Middle frontal gyrus (tissue), 1 donor: ENCODE measurements at regions not wholly inside any gene's neighbourhood (a gene's known extent, or its start where the extent isn't known, plus 50 kb on each side); places are given as distances from the start of the nearest gene placed in this dataset.
"Not testable (repeated sequence)": the region's sequence is repeated elsewhere in the genome, so short reads cannot be mapped to it uniquely, and the experiment has no call there.

Experiments
- DNase-seq: peaks from one replicate; pipeline ENCODE4 v3.0.0-alpha.2; 2015; ENCODE audit warnings: low spot score; ENCODE audit errors: extremely low spot score

DNA sequence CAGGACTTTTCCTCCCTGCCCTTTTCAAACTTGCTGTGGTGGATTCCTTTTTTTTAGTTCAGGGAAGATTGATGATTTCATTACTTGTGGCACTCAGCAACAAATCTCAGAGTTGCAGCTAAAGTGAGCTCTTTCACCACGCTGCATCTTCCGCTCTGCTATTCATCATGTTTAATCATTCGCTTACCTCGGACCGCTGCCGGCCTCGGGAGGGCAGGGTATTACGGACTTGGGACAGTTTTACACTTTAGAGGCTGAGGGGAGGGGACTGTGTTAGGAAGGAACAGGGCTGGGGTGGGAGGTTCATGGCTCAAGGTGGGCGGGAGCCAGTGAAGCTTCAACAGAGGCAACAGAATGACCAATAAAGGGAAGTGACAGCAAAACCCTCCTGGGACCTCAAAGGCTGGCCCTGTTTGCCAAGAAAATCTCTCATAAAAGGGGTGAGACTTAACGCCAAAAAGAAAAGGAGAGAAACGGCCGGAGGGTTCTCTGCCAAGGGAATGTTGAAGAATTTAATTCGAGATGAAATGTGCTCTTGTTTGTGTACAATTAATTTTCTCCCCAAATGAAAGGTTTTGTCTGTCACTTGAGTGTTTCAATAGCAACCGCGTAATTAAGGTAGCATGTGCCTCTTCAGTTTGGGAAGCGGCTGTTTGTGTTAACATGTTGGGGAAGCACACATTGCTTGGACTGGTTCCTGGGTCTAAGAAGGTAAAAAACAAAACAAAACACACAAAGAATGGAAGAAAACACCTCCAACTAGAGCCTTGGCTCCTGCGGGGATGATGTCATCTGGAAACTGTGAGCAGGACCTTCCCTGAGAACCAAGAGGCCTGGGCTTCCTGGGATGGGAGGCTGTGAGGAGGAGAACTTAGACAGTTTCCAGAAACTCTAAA is 72.5 kb upstream of the SULF2 start:
- no peak for DNase-seq

- no peak for DNase-seq
Measured at GRCh38 chr20:47857187-47857568, 71.9 kb upstream of the SULF2 start.

GRCh38 chr20:47855799-47856198 is 70.5 kb upstream of the SULF2 start:
- no peak for DNase-seq

DNA sequence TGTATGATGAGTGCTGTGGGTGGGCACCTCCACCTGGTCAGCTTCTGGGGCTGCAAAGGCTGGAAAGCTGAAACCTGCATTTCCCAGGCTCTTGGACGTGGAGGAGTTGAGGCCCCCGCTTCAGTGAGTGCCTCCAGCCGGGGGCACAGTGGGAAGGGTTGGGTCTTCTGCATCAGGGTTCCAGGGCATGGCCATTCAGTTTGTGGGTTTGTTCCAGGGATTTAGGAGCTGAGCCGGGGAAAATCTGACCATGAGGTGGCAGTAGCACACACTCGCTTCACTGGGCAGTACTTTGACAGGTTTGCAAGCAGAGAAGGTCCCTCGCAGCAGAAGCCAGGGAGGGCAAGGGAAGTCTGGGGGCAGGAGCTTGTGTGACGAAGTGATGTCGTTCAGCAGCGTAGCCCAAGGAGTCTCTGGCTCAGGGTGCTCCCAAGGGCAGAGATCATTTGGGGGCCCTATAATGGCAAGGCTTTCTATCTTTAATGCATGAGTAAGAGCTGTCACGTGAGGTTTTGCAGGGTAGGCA is 69.5 kb upstream of the SULF2 start:
- no peak for DNase-seq

- no peak for DNase-seq
Measured at GRCh38 chr20:47851774-47852173, 66.5 kb upstream of the SULF2 start.

- DNase-seq, result no peak
Measured at GRCh38 chr20:47850146-47850545, 64.9 kb upstream of the SULF2 start.

DNA sequence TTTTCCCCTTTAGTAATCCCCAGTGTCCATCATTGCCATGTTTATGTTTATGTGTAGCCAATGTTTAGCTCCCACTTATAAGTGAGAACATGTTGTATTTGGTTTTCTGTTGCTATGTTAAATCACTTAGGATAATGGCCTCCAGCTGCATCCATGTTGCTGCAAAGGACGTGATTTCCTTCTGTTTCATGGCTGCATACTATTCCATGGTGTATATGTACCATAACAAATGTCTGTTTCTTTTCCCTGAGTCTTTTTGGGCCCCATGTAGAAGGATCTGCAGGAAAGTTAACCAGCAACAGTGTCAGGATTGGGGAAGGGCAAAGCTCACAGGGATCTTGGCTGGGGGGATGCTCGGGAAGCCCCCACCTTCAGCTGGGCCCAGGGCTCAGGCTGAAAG is 64.3 kb upstream of the SULF2 start:
- no peak for DNase-seq

- DNase-seq, result no peak
Measured at GRCh38 chr20:47849006-47849405, 63.7 kb upstream of the SULF2 start.

GRCh38 chr20:47848534-47848933 is 63.3 kb upstream of the SULF2 start:
- not testable (repeated sequence) for DNase-seq

- DNase-seq, result no peak
Measured at GRCh38 chr20:47847884-47848485, 62.7 kb upstream of the SULF2 start.

GRCh38 chr20:47847220-47847619 is 61.9 kb upstream of the SULF2 start:
- DNase-seq, result not testable (repeated sequence)

DNA sequence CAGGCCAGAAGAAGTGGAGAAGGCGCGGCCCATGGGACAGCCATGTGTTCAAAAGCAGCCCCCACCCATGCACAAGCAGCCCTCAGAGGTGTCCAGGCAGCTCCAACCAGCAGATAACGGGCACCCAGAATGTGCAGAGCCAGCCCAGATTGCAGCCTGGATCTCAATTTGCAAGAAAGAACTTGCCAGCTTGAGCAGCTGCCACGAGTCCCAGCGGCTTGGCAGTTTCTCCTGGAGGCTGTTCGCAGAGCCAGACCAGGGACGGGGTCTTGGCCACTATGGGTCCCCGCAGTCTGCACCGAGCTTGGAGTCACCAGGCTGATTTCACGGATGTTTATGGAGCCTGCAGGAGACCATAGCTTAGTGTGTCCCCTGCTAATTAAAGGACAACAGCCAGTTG is 61.4 kb upstream of the SULF2 start:
- not testable (repeated sequence) for DNase-seq

DNA sequence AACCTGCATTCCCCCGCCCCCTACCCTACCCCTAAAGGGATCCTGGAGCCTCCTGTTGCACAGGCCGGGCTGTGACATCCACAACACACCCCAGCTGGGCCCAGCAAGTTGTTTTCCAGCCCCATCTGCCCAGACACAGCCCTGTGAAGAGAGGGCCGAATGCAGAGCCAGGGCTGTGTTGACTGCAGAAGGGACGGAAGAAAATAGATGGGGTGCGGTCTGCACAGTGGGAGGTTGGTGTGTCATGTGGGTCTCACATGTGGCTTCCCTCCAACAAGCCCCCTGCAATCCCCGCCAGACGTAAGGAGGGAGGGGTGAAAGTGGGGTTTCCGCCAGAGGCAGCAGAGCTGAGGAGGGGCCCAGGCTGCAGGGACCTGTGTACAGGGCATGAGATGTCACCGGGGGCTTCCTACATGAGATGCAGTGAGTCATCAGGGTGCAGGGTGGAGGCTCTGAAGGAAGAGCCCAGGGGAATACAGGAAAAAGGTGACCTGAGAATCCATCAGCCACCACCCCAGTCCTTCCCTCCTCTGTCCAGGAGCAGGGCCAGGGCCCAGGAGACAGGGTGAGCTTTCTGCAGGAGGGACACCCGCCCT is 60.2 kb upstream of the SULF2 start:
- not testable (repeated sequence) for DNase-seq

GRCh38 chr20:47844568-47844906 is 59.3 kb upstream of the SULF2 start:
- DNase-seq, result not testable (repeated sequence)

GRCh38 chr20:47843886-47844567 is 58.7 kb upstream of the SULF2 start:
- no peak for DNase-seq

DNA sequence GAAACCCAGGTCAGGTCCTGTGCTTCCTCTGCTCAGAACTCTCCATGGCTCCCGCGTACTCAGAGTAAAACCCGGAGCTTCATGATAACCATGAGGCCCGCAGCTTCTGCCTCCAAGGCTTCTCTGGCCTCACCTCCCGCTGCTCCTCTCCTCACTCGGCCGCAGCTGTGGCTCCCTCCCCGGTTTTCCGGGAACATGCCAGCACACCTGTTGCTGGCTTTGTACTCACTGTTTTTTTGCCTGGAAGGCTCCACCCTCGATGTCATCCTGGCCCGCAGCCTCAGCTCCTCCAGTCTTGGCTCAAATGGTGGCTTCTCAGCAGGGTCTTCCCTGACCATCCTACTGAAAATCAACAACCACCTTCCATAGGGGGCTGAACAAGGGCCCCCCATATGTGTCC is 57.7 kb upstream of the SULF2 start:
- DNase-seq, result not testable (repeated sequence)

GRCh38 chr20:47842004-47842403 is 56.7 kb upstream of the SULF2 start:
- DNase-seq, result not testable (repeated sequence)

GRCh38 chr20:47836256-47836817 is 51.1 kb upstream of the SULF2 start:
- DNase-seq, result not testable (repeated sequence)
